ENCODE measurements at regions not wholly inside any gene's neighbourhood (a gene's known extent, or its start where the extent isn't known, plus 50 kb on each side); places are given as distances from the start of the nearest gene placed in this dataset.

- no peak for TF ChIP-seq CTCF (IDR thresholded peaks at IDR 0.05; ENCODE audit: poor library complexity, severe bottlenecking)
- TF ChIP-seq TAF1 (IDR thresholded peaks at IDR 0.05; ENCODE audit: low read depth): no peak
These were observed 515.5 kb upstream of the NOX3 start for GRCh38 chr6:155970876-155971708.

Data from neural cell (in vitro differentiated cells).